ENCODE measurements at regions not wholly inside any gene's neighbourhood (a gene's known extent, or its start where the extent isn't known, plus 50 kb on each side); places are given as distances from the start of the nearest gene placed in this dataset.
"Not testable (repeated sequence)": the region's sequence is repeated elsewhere in the genome, so short reads cannot be mapped to it uniquely, and the experiment has no call there.

DNA sequence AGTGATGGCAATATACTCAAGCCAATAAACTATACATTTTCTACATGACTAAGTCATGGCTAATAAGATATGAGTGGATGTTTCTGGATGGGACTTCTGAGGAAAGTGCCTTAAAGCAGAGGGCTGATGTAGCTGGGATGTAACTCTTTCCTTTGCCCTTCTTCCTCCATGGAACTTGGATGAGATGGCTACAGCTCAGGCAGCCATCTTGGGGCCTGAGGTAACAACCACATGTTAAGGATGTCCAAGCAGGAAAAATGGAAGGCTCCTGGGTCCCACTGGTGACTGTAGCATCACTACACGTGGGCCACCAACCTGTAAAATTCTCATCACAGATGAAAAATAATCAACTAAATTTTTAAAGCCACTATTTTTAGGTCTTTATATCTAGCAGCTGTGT, 54.4 kb upstream of the GRIP1 start:
- no peak for DNase-seq

GRCh38 chr12:66733839-66734238, 55.0 kb upstream of the GRIP1 start:
- no peak for DNase-seq

DNA sequence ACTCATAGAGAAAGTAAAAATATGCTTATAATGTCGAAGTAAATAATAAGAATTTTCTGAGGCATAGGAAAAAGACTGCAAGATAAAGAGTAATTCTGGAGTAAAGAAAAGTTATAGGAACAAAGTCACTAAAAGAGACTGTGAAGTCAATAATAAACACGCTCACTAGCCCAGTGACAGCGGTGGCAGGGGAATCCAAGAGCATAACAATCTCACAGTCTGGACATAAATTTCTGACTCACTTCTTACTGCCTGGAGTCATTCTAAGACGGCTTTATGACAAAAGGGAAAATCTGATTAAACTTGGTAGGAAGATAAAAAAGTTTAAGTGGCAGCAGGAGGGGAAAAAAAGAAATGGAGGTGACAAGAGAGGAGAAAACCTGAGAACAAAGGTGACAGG, 56.4 kb upstream of the GRIP1 start:
- DNase-seq: no peak

DNA sequence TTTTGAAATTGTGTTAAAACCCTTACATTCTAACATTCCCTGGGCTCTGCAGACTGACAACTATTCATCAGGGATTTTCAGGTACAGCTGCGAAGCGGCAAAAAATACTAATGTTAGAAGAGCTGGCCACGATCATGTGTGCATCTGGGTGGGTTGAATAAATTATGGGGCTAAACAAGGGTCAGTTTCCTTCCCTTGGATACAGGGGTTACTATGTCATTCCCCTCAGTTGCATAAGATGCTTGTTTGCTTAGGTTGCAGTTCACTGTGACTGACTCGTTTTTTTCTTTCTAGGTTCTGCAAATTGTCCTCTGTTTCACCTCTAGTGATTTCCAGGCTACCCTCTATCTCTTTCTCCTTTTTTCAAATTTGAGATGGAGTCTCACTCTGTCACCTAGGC, 58.1 kb upstream of the GRIP1 start:
- DNase-seq: no peak

GRCh38 chr12:66739266-66739665, 60.4 kb upstream of the GRIP1 start:
- DNase-seq: no peak

DNA sequence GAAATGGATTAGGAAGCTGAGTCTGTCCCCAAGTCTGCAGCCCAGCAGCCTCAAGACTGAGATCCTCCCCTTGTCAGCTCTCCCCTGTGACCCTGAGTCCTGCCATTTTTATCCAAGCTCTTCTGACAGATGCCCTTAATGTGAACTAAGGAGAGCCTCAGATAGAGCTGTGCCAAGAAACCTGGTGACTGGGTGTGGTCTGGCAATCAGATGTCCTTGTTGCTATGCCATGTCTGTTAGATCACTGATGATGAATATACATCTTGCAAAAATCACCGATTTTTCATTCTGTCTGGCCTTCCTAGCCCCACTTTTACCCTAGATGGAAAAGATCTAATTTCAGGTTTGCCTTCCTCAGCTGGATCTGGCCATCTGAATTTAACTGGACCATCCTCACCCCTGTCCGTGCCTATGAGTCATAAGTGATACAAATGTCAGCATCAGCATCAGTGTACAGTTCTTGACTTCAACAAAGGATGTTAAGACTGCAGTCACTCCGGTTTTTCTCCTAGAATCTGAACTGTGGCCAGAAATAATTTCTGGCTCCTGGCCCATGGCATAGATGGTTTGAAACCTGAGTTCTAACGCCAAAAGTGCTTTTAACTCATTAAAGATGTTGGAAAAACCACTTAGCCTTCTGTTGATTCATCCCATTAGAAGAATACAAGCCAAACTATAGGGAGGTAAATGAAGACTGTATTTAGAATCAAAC, 61.2 kb upstream of the GRIP1 start:
- no peak for DNase-seq

DNA sequence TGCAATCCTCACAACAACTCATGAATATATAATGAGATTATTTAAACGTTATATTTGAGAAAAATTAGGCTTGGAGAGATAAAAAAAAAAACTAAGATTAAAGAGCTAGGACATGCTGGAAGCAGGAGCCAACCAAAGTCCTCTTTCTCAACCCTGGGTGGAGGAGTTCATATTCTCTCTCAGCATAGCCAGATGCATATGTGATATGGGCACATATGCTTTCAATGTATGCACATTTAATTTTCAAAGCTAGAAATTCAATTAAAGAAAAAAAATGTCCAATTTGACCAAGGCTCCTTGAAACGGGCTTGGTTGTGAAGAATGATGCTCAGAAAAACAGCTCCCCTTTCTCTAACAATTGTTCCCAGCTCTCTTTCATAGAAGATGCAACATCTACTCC, 61.9 kb upstream of the GRIP1 start:
- DNase-seq: no peak

DNA sequence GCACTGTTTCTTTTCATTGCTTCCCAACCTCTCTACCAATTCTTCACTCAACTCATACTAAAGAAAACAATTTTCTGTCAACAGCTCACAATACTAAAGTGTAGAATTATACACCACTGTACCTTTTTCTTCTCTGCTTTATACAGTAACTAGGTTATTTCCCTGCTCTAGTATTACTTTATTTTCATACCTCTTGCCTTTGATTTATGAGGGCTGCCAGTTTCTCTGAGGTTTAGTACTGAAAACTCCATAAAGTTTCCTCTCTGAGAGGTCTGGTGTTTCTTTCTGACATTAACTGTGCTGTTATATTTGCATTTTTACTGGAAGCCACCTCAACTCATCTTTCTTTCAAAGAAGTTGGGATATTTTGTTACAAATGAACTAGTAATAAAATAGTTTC, 63.0 kb upstream of the GRIP1 start:
- no peak for DNase-seq

- DNase-seq: no peak
Measured at GRCh38 chr12:66742508-66743367, 63.9 kb upstream of the GRIP1 start.

- no peak for DNase-seq
Measured at GRCh38 chr12:66744461-66744860, 65.6 kb upstream of the GRIP1 start.

DNA sequence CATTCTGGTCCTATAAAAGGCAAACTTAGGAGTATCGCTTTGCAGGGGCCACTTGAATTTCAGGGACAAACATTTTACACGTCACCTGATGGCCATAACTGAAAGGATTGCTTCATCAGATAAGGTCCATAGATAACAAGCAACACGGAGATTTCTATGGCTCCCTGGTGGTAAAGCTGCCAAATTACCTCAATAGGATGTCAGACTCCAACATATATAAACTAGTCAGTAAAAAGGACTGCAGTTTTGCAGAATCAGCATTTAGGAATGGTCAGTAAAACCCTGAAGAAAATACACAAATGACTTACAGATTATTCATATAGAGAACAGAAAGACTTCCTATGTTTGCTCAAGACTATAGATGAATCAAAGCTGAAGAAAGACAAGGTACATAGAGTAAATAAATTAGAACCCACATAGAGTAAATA, 66.1 kb upstream of the GRIP1 start:
- no peak for DNase-seq

DNA sequence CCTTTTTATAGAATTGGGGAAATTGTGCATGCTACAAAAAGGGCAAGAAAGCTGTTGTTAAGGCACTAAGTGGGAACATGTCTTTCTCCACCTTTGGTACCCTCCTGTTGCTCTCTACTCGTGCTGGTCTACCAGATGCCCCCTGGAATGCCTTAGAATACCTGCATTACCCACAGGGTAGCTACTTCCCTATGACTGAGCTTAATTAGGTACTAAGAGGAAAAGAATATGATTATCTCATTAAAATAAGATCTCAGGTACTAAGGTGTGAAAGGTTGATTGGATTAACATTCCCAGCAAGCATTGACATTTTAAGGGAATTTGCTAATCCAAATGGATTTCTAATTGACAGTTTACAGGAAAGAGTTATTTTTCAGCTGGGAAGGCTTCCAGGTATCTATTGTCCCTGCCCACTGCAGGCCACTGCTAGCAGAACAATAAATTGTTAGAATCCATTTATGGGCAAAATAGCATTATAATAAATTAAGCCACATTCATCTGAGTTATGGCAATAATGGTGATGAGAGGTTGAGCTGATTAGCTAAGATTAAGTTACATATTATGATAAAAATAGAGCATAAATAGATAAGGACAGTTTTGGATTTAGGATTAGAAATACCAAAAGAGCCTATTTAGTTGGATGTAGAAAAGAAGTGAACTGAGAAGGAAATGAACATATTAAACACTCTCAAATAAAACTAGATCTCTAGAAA, 67.8 kb upstream of the GRIP1 start:
- DNase-seq: no peak

GRCh38 chr12:66751432-66752113, 72.7 kb upstream of the GRIP1 start:
- no peak for DNase-seq

GRCh38 chr12:66753810-66754209, 74.9 kb upstream of the GRIP1 start:
- no peak for DNase-seq

- DNase-seq: no peak
Measured at GRCh38 chr12:66755727-66756395, 77.0 kb upstream of the GRIP1 start.

GRCh38 chr12:66756631-66757030, 77.8 kb upstream of the GRIP1 start:
- DNase-seq: no peak

GRCh38 chr12:66760122-66760521, 81.2 kb upstream of the GRIP1 start:
- not testable (repeated sequence) for DNase-seq

DNA sequence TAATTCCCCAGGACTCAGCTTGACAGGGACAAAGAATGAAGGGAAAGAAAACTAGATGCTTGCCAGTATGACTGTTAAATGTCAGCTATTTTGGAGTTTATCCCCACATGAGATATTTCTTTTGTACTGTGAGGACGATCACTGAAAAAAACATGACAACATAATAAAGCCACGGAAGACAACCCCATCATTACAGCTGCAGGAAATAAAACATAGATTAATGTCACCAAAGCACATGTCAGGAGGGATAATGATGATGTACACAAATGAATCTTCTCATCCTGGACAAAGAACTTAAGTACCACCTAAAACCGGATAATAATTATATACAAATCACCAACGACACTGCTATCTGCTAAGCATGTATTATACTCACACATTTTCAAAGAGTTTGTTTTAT, 84.6 kb upstream of the GRIP1 start:
- no peak for DNase-seq

GRCh38 chr12:66765204-66765603, 86.3 kb upstream of the GRIP1 start:
- no peak for DNase-seq

DNA sequence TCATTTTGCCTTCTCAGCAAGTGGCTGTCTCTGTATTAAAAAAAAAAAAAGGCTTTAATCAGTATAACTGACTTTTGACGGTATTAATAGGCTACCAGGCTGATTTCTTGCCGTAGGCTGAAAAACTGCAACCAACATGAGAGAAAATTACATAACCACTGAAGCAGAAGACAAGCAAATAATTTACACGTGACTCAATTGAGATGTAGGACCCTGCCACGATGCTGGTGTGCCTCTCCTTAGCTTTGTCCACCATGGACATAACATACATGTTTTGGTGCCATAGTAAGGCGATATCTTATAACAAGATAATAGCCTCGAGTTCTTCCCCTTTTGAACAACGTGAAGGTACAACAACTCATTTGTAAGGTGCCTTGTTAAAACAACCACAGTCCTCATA, 88.7 kb upstream of the GRIP1 start:
- DNase-seq: no peak

DNA sequence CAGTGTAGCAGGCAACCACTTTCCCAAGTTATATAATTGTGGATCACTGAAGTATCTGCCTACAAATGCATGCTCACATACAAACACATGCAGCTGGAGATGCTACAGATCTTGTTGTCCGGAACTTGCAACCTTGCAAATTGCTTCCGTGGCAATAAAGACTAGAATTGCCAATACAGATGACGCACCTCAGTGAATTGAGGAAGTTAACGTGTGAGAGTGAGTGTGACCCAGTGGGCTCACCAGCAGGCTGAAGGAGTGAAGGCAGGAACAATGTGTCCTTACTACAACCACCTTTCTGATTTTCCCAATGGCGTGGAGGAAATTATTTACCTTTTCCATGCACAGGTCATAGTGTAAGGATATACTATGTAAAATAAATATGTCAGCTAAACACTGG, 89.4 kb upstream of the GRIP1 start:
- no peak for DNase-seq

- no peak for DNase-seq
Measured at GRCh38 chr12:66774929-66775328, 96.1 kb upstream of the GRIP1 start.

DNA sequence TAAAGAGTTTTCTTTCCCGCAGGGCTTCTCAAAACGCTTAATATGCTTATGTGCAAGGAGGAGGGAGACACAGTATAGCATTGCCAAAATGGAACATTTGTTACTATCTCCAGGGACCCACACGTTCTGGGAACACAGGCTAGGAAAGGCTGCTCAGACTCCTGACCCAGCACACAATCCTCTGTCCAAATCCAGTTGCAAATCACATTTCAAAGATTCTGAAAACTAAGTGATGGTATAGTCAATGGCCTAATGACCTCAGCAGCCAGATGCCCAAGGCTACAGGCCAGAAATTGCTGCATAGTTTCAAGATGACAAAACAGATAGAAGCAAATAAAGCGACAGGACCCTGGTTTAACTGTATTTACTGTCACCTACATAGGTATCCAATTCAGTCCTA, 97.0 kb upstream of the GRIP1 start:
- DNase-seq: no peak
